ENCODE measurements at regions not wholly inside any gene's neighbourhood (a gene's known extent, or its start where the extent isn't known, plus 50 kb on each side); places are given as distances from the start of the nearest gene placed in this dataset.

GRCh38 chr12:71007020-71007419, 86.5 kb upstream of the PTPRR start:
- no peaks in the 10 kb centered on the region for H3K79me2 ChIP-seq (ENCODE audit: insufficient read depth, low read length)
- no peak overlapping the region for H3K4me2 ChIP-seq (ENCODE audit: low read length)
- no peak for DNase-seq (ENCODE audit: low read depth)
- Mint-ChIP-seq H3K4me1 (ENCODE audit: low read depth, unreplicated experiment) (no peaks in the 10 kb centered on the region), H3K36me3 (ENCODE audit: low read depth, unreplicated experiment) (no peaks in the 10 kb centered on the region), H3K27ac (ENCODE audit: unreplicated experiment) (no peak overlapping the region), H3K9me3 (ENCODE audit: unreplicated experiment) (no peaks in the 10 kb centered on the region), H3K27me3 (ENCODE audit: low read depth, unreplicated experiment) (no peaks in the 10 kb centered on the region), H3K4me3 (ENCODE audit: unreplicated experiment) (no peak overlapping the region)
- no peak overlapping the region for H3K9ac ChIP-seq (ENCODE audit: low read length)
- H2AFZ ChIP-seq (ENCODE audit: low read depth, low read length): no peak overlapping the region
- no peak for FAIRE-seq
- no peaks in the 10 kb centered on the region for H4K20me1 ChIP-seq (ENCODE audit: insufficient read depth, low read length)
- H3K36me3 ChIP-seq (ENCODE audit: insufficient read depth, low read length): no peaks in the 10 kb centered on the region
- TF ChIP-seq, protein P1, sequence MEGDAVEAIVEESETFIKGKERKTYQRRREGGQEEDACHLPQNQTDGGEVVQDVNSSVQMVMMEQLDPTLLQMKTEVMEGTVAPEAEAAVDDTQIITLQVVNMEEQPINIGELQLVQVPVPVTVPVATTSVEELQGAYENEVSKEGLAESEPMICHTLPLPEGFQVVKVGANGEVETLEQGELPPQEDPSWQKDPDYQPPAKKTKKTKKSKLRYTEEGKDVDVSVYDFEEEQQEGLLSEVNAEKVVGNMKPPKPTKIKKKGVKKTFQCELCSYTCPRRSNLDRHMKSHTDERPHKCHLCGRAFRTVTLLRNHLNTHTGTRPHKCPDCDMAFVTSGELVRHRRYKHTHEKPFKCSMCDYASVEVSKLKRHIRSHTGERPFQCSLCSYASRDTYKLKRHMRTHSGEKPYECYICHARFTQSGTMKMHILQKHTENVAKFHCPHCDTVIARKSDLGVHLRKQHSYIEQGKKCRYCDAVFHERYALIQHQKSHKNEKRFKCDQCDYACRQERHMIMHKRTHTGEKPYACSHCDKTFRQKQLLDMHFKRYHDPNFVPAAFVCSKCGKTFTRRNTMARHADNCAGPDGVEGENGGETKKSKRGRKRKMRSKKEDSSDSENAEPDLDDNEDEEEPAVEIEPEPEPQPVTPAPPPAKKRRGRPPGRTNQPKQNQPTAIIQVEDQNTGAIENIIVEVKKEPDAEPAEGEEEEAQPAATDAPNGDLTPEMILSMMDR (IDR thresholded peaks at IDR 0.05; ENCODE audit: insufficient read depth, low read depth, low read length): no peak
- TF ChIP-seq EZH2 (IDR thresholded peaks at IDR 0.05; ENCODE audit: insufficient read depth, low read length): no peak
- no peaks in the 10 kb centered on the region for H3K9me3 ChIP-seq (ENCODE audit: insufficient read depth, low read depth, low read length)
- no peaks in the 10 kb centered on the region for H3K4me1 ChIP-seq (ENCODE audit: insufficient read depth, low read length)
- no peak overlapping the region for H3K4me3 ChIP-seq (ENCODE audit: insufficient read depth, low read depth, low read length)
- no peak overlapping the region for H3K27ac ChIP-seq (ENCODE audit: low read depth, low read length)
- no peaks in the 10 kb centered on the region for H3K27me3 ChIP-seq (ENCODE audit: insufficient read depth, low read length)

GRCh38 chr12:71005166-71005565, 84.6 kb upstream of the PTPRR start:
- Mint-ChIP-seq H3K27ac (ENCODE audit: unreplicated experiment) (no peak overlapping the region), H3K36me3 (ENCODE audit: low read depth, unreplicated experiment) (no peaks in the 10 kb centered on the region), H3K4me1 (ENCODE audit: low read depth, unreplicated experiment) (no peaks in the 10 kb centered on the region), H3K9me3 (ENCODE audit: unreplicated experiment) (no peaks in the 10 kb centered on the region), H3K27me3 (ENCODE audit: low read depth, unreplicated experiment) (no peaks in the 10 kb centered on the region), H3K4me3 (ENCODE audit: unreplicated experiment) (no peak overlapping the region)
- Histone ChIP-seq H3K9ac (ENCODE audit: low read length) (no peak overlapping the region), H3K4me2 (ENCODE audit: low read length) (no peak overlapping the region), H3K79me2 (ENCODE audit: insufficient read depth, low read length) (no peaks in the 10 kb centered on the region), H3K4me1 (ENCODE audit: insufficient read depth, low read length) (no peaks in the 10 kb centered on the region), H2AFZ (ENCODE audit: low read depth, low read length) (no peak overlapping the region), H4K20me1 (ENCODE audit: insufficient read depth, low read length) (no peaks in the 10 kb centered on the region), H3K27me3 (ENCODE audit: insufficient read depth, low read length) (no peaks in the 10 kb centered on the region), H3K36me3 (ENCODE audit: insufficient read depth, low read length) (no peaks in the 10 kb centered on the region), H3K9me3 (ENCODE audit: insufficient read depth, low read depth, low read length) (no peaks in the 10 kb centered on the region), H3K4me3 (ENCODE audit: insufficient read depth, low read depth, low read length) (no peak overlapping the region), H3K27ac (ENCODE audit: low read depth, low read length) (no peak overlapping the region)
- FAIRE-seq (no peak), DNase-seq (ENCODE audit: low read depth) (no peak)
- TF ChIP-seq EZH2 (IDR thresholded peaks at IDR 0.05; ENCODE audit: insufficient read depth, low read length): no peak
- TF ChIP-seq, protein P1 (IDR thresholded peaks at IDR 0.05; ENCODE audit: insufficient read depth, low read depth, low read length): no peak

DNA sequence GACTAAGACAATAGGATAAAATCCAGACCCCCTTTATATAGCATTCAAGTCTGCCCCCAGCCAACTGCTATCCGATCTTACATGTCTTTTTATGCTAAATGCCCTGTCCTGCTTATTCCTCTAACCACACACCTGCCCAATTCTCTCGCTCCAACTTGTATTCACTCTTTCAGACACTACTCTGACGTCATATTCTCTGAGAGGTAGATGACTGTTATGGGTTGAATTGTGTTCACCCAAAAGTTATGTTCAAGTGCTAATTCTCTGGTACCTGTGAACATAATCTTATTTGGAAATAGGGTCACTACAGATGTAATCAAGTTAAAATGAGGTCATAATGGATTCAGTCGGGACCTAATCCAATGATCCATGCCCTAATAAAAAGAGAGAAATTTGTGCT, 84.0 kb upstream of the PTPRR start:
- no peak overlapping the region for H3K9ac ChIP-seq (ENCODE audit: low read length)
- no peaks in the 10 kb centered on the region for H3K79me2 ChIP-seq (ENCODE audit: insufficient read depth, low read length)
- no peaks in the 10 kb centered on the region for H3K27me3 ChIP-seq (ENCODE audit: insufficient read depth, low read length)
- no peaks in the 10 kb centered on the region for H4K20me1 ChIP-seq (ENCODE audit: insufficient read depth, low read length)
- TF ChIP-seq, protein P1 (IDR thresholded peaks at IDR 0.05; ENCODE audit: insufficient read depth, low read depth, low read length): no peak
- TF ChIP-seq EZH2 (IDR thresholded peaks at IDR 0.05; ENCODE audit: insufficient read depth, low read length): no peak
- H3K27ac ChIP-seq (ENCODE audit: low read depth, low read length): no peak overlapping the region
- FAIRE-seq: no peak
- H3K4me3 ChIP-seq (ENCODE audit: insufficient read depth, low read depth, low read length): no peak overlapping the region
- H3K4me1 ChIP-seq (ENCODE audit: insufficient read depth, low read length): no peaks in the 10 kb centered on the region
- no peak overlapping the region for H3K4me2 ChIP-seq (ENCODE audit: low read length)
- no peak overlapping the region for H3K4me3 Mint-ChIP-seq (ENCODE audit: unreplicated experiment)
- no peaks in the 10 kb centered on the region for H3K9me3 Mint-ChIP-seq (ENCODE audit: unreplicated experiment)
- H3K9me3 ChIP-seq (ENCODE audit: insufficient read depth, low read depth, low read length): no peaks in the 10 kb centered on the region
- no peaks in the 10 kb centered on the region for H3K36me3 ChIP-seq (ENCODE audit: insufficient read depth, low read length)
- no peaks in the 10 kb centered on the region for H3K36me3 Mint-ChIP-seq (ENCODE audit: low read depth, unreplicated experiment)
- H3K4me1 Mint-ChIP-seq (ENCODE audit: low read depth, unreplicated experiment): no peaks in the 10 kb centered on the region
- DNase-seq (ENCODE audit: low read depth): no peak
- H2AFZ ChIP-seq (ENCODE audit: low read depth, low read length): no peak overlapping the region
- H3K27ac Mint-ChIP-seq (ENCODE audit: unreplicated experiment): no peak overlapping the region
- no peaks in the 10 kb centered on the region for H3K27me3 Mint-ChIP-seq (ENCODE audit: low read depth, unreplicated experiment)
